ENCODE measurements at regions not wholly inside any gene's neighbourhood (a gene's known extent, or its start where the extent isn't known, plus 50 kb on each side); places are given as distances from the start of the nearest gene placed in this dataset.

- 92% methylated on average over 26 of the region's 26 CpGs for WGBS (ENCODE audit: insufficient coverage)
- no peak overlapping the region for H3K27ac Mint-ChIP-seq
- Histone ChIP-seq H3K9me3 (ENCODE audit: control extremely low read depth in 1 of 3, control insufficient read depth in 2 of 3, insufficient read depth in 1 of 3, low read length in 2 of 3) (peaks cover 0 to 17% (median 0%) of the 10 kb centered on the region in 3 donors), H4K20me1 (ENCODE audit: control insufficient read depth, insufficient read depth, low read length, poor library complexity, severe bottlenecking) (no peaks in the 10 kb centered on the region), H3K4me1 (ENCODE audit: control insufficient read depth in 2 of 2, insufficient read depth in 2 of 2, low read length in 2 of 2) (no peaks in the 10 kb centered on the region), H2AFZ (ENCODE audit: insufficient read depth, low read depth, low read length, poor library complexity, severe bottlenecking) (no peak overlapping the region), H3K27ac (ENCODE audit: low read length in 2 of 2) (no peak overlapping the region), H3K9ac (ENCODE audit: low read length) (no peak overlapping the region), H3K36me3 (replicated peaks in 1 of 2; ENCODE audit: control extremely low read depth in 1 of 2, control insufficient read depth in 1 of 2, extremely low read depth in 1 of 2, insufficient read depth in 2 of 2, low read length in 1 of 2) (no peaks in the 10 kb centered on the region), H3K4me2 (replicated peaks; ENCODE audit: low read depth, low read length, poor library complexity, severe bottlenecking) (no peak overlapping the region), H3K79me2 (ENCODE audit: control insufficient read depth, insufficient read depth, low read length) (no peaks in the 10 kb centered on the region), H3K27me3 (replicated peaks in 1 of 4; ENCODE audit: control extremely low read depth in 1 of 4, control insufficient read depth in 3 of 4, insufficient read depth in 4 of 4, low read length in 3 of 4) (no peaks in the 10 kb centered on the region), H3K4me3 (ENCODE audit: control extremely low read depth in 1 of 5, extremely low read depth in 1 of 5, insufficient read depth in 1 of 5, low read depth in 2 of 5, low read length in 4 of 5) (no peak overlapping the region)
- CTCF ChIA-PET: no interaction called here
- TF ChIP-seq EZH2 (IDR thresholded peaks at IDR 0.05; ENCODE audit: borderline replicate concordance, insufficient read depth, low read depth, low read length, poor library complexity, severe bottlenecking) (no peak), CTCF (IDR thresholded peaks at IDR 0.05) (no peak)
- H3K9me3 Mint-ChIP-seq (ENCODE audit: insufficient read depth): no peaks in the 10 kb centered on the region
- no peak overlapping the region for H3K4me3 Mint-ChIP-seq
- intact Hi-C loops (cut with micrococcal nuclease): no loop called here
- DNase-seq (no peak), ATAC-seq (ENCODE audit: low read depth) (no peak)
- H3K27me3 Mint-ChIP-seq: no peaks in the 10 kb centered on the region
- POLR2A ChIA-PET: no interaction called here
- H3K4me1 Mint-ChIP-seq: no peaks in the 10 kb centered on the region
These were observed 254.1 kb downstream of the GLI2 start for GRCh38 chr2:120989512-120990441.

- Histone ChIP-seq H3K79me2 (ENCODE audit: control insufficient read depth, insufficient read depth, low read length) (no peaks in the 10 kb centered on the region), H3K36me3 (replicated peaks in 1 of 2; ENCODE audit: control extremely low read depth in 1 of 2, control insufficient read depth in 1 of 2, extremely low read depth in 1 of 2, insufficient read depth in 2 of 2, low read length in 1 of 2) (no peaks in the 10 kb centered on the region), H3K4me3 (ENCODE audit: control extremely low read depth in 1 of 5, extremely low read depth in 1 of 5, insufficient read depth in 1 of 5, low read depth in 2 of 5, low read length in 4 of 5) (no peak overlapping the region), H3K9me3 (ENCODE audit: control extremely low read depth in 1 of 3, control insufficient read depth in 2 of 3, insufficient read depth in 1 of 3, low read length in 2 of 3) (peaks cover 0 to 17% (median 0%) of the 10 kb centered on the region in 3 donors), H4K20me1 (ENCODE audit: control insufficient read depth, insufficient read depth, low read length, poor library complexity, severe bottlenecking) (no peaks in the 10 kb centered on the region), H3K27me3 (replicated peaks in 1 of 4; ENCODE audit: control extremely low read depth in 1 of 4, control insufficient read depth in 3 of 4, insufficient read depth in 4 of 4, low read length in 3 of 4) (no peaks in the 10 kb centered on the region), H3K27ac (ENCODE audit: low read length in 2 of 2) (no peak overlapping the region), H3K4me2 (replicated peaks; ENCODE audit: low read depth, low read length, poor library complexity, severe bottlenecking) (no peak overlapping the region), H2AFZ (ENCODE audit: insufficient read depth, low read depth, low read length, poor library complexity, severe bottlenecking) (no peak overlapping the region), H3K4me1 (ENCODE audit: control insufficient read depth in 2 of 2, insufficient read depth in 2 of 2, low read length in 2 of 2) (no peaks in the 10 kb centered on the region), H3K9ac (ENCODE audit: low read length) (no peak overlapping the region)
- DNase-seq: no peak
- no peak overlapping the region for H3K4me3 Mint-ChIP-seq
- H3K4me1 Mint-ChIP-seq: no peaks in the 10 kb centered on the region
- no peak overlapping the region for H3K27ac Mint-ChIP-seq
- intact Hi-C loops (cut with micrococcal nuclease): no loop called here
- ChIA-PET POLR2A (no interaction called here), CTCF (no interaction called here)
- no peaks in the 10 kb centered on the region for H3K27me3 Mint-ChIP-seq
- H3K9me3 Mint-ChIP-seq (ENCODE audit: insufficient read depth): no peaks in the 10 kb centered on the region
- ATAC-seq (ENCODE audit: low read depth): no peak
- TF ChIP-seq CTCF (IDR thresholded peaks at IDR 0.05) (no peak), EZH2 (IDR thresholded peaks at IDR 0.05; ENCODE audit: borderline replicate concordance, insufficient read depth, low read depth, low read length, poor library complexity, severe bottlenecking) (no peak)
- WGBS (ENCODE audit: insufficient coverage): 93% methylated on average over 15 of the region's 15 CpGs
These were observed 254.8 kb downstream of the GLI2 start for GRCh38 chr2:120990451-120990871.

Data from B cell (primary cell).